Activated B cell treated with CpG ODN at 0.5 μM for 24 hours (primary cell): ENCODE measurements at regions not wholly inside any gene's neighbourhood (a gene's known extent, or its start where the extent isn't known, plus 50 kb on each side); places are given as distances from the start of the nearest gene placed in this dataset.

ENCODE experiments used
- ATAC-seq: fragments of 200-7000 bp; cut with Tn5 transposase; one replicate; pipeline ENCODE4 v1.10.0; 2021; ENCODE audit warnings: low read depth, mild to moderate bottlenecking, moderate library complexity
- CTCF ChIA-PET: fragments of 350-600 bp; sonication (Branson Sonifier 250); formaldehyde crosslinking; loops from one replicate; lab custom pipeline; 2021; ENCODE audit warnings: antibody characterized with exemption; lab: Charles Lee
- POLR2A ChIA-PET: fragments of 350-600 bp; sonication (Branson Sonifier 250); formaldehyde crosslinking; loops from one replicate; lab custom pipeline; 2021; ENCODE audit warnings: antibody characterized with exemption; lab: Charles Lee
- DNase-seq: peaks from one replicate; pipeline ENCODE4 v3.0.0; 2022
- H3K27ac Mint-ChIP-seq: one replicate; pipeline ENCODE4 v1.8.0; 2020; ENCODE audit warnings: mixed read lengths
- H3K27me3 Mint-ChIP-seq: one replicate; pipeline ENCODE4 v1.8.0; 2021; ENCODE audit warnings: mixed read lengths
- H3K36me3 Mint-ChIP-seq: one replicate; pipeline ENCODE4 v1.8.0; 2021; ENCODE audit warnings: low read depth, mixed read lengths
- H3K4me1 Mint-ChIP-seq: one replicate; pipeline ENCODE4 v1.8.0; 2021; ENCODE audit warnings: mixed read lengths
- H3K4me3 Mint-ChIP-seq: one replicate; pipeline ENCODE4 v1.8.0; 2020; ENCODE audit warnings: mild to moderate bottlenecking, mixed read lengths
- H3K9me3 Mint-ChIP-seq: one replicate; pipeline ENCODE4 v1.8.0; 2020; ENCODE audit warnings: mixed read lengths
- CTCF ChIP-seq: fragments of 200-600 bp; IDR thresholded peaks from one replicate; pipeline ENCODE4 v1.8.0; 2022; ENCODE audit warnings: antibody characterized with exemption, mild to moderate bottlenecking
- intact Hi-C: fragments of 100-400 bp; cut with micrococcal nuclease; formaldehyde crosslinking; loops from one replicate; pipeline ENCODE4 v1.15.1; 2024

GRCh38 chr6:105728995-105729394 lies 326.1 kb upstream of the PREP start:
- no peak for TF ChIP-seq CTCF
- DNase-seq, result no peak
- CTCF ChIA-PET, result interaction anchor here (1.0 to 1.8 kb wide), 2 partner anchors 361 to 494 kb away, joined by 3 to 9 read pairs; no protein-coding TSS in a partner anchor
- H3K4me3 Mint-ChIP-seq, result no peak overlapping the region
- ATAC-seq, result no peak
- POLR2A ChIA-PET, result interaction anchor here (0.6 kb wide), 1 partner anchor 263 kb away, joined by 4 read pairs; no protein-coding TSS in a partner anchor
- H3K9me3 Mint-ChIP-seq, result no peaks in the 10 kb centered on the region
- H3K36me3 Mint-ChIP-seq, result no peaks in the 10 kb centered on the region
- intact Hi-C loops, result no loop called here
- no peak overlapping the region for H3K27ac Mint-ChIP-seq
- H3K27me3 Mint-ChIP-seq, result peaks cover 3% of the 10 kb centered on the region
- no peaks in the 10 kb centered on the region for H3K4me1 Mint-ChIP-seq

GRCh38 chr6:105726902-105727655 lies 324.2 kb upstream of the PREP start:
- Mint-ChIP-seq H3K27ac (no peak overlapping the region), H3K27me3 (peaks cover 3% of the 10 kb centered on the region), H3K4me1 (no peaks in the 10 kb centered on the region), H3K36me3 (no peaks in the 10 kb centered on the region), H3K4me3 (no peak overlapping the region), H3K9me3 (no peaks in the 10 kb centered on the region)
- intact Hi-C loops, result no loop called here
- ChIA-PET CTCF (interaction anchor here (0.8 to 1.3 kb wide), 3 partner anchors 8 to 497 kb away, joined by 3 to 5 read pairs (median 4); no protein-coding TSS in a partner anchor), POLR2A (no interaction called here)
- DNase-seq (no peak), ATAC-seq (no peak)
- no peak for TF ChIP-seq CTCF

- peaks cover 24% of the 10 kb centered on the region for H3K9me3 Mint-ChIP-seq
- H3K4me1 Mint-ChIP-seq, result no peaks in the 10 kb centered on the region
- no peak for TF ChIP-seq CTCF
- ChIA-PET POLR2A (interaction anchor here (1.5 kb wide), 1 partner anchor 17 kb away, joined by 3 read pairs; no protein-coding TSS in a partner anchor), CTCF (no interaction called here)
- no peak overlapping the region for H3K27ac Mint-ChIP-seq
- intact Hi-C loops, result no loop called here
- peaks cover 13% of the 10 kb centered on the region for H3K27me3 Mint-ChIP-seq
- H3K4me3 Mint-ChIP-seq, result no peak overlapping the region
- H3K36me3 Mint-ChIP-seq, result no peaks in the 10 kb centered on the region
- ATAC-seq, result no peak
- no peak for DNase-seq
These were observed 312.0 kb upstream of the PREP start for GRCh38 chr6:105714846-105715245.

- no peaks in the 10 kb centered on the region for H3K4me1 Mint-ChIP-seq
- intact Hi-C loops, result no loop called here
- ChIA-PET POLR2A (interaction anchor here (1.5 kb wide), 1 partner anchor 16 kb away, joined by 3 read pairs; no protein-coding TSS in a partner anchor), CTCF (interaction anchor here (0.6 to 0.7 kb wide), 2 partner anchors 62 to 509 kb away, joined by 3 to 4 read pairs; no protein-coding TSS in a partner anchor)
- H3K9me3 Mint-ChIP-seq, result peaks cover 24% of the 10 kb centered on the region
- DNase-seq (no peak), ATAC-seq (no peak)
- no peak overlapping the region for H3K4me3 Mint-ChIP-seq
- TF ChIP-seq CTCF, result no peak
- H3K27ac Mint-ChIP-seq, result no peak overlapping the region
- H3K27me3 Mint-ChIP-seq, result peaks cover 14% of the 10 kb centered on the region
- no peaks in the 10 kb centered on the region for H3K36me3 Mint-ChIP-seq
These were observed 310.7 kb upstream of the PREP start for GRCh38 chr6:105713474-105714118.

GRCh38 chr6:105711216-105711615 lies 308.3 kb upstream of the PREP start:
- H3K4me1 Mint-ChIP-seq, result no peaks in the 10 kb centered on the region
- POLR2A ChIA-PET, result no interaction called here
- CTCF ChIA-PET, result no interaction called here
- intact Hi-C loops, result no loop called here
- peaks cover 14% of the 10 kb centered on the region for H3K27me3 Mint-ChIP-seq
- no peak overlapping the region for H3K4me3 Mint-ChIP-seq
- no peak for DNase-seq
- TF ChIP-seq CTCF, result no peak
- H3K9me3 Mint-ChIP-seq, result peaks cover 24% of the 10 kb centered on the region
- no peak for ATAC-seq
- H3K27ac Mint-ChIP-seq, result no peak overlapping the region
- H3K36me3 Mint-ChIP-seq, result no peaks in the 10 kb centered on the region
